ENCODE measurements at regions not wholly inside any gene's neighbourhood (a gene's known extent, or its start where the extent isn't known, plus 50 kb on each side); places are given as distances from the start of the nearest gene placed in this dataset.

DNA sequence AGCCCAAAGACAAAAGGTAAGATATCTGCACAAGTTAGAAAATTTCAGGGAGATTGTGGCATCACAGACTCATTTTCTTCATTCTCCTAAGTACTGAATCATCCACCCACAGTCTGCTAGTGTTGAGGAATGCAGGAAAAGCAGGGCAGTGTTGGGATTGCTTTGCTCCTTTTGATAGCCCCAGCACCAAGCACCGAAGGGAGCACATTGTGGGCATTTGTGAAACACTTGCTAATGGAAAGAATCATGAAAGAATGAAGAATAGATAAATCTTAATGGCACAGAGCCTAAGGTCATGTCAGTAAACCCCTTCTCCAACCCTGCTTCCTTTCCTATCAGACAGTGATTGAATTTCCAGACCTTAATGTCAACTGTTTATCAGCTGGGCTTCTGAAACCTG lies 103.1 kb upstream of the GPRIN3 start:
- intact Hi-C loops (cut with micrococcal nuclease), result no loop called here
- no peaks in the 10 kb centered on the region for H3K4me1 ChIP-seq (ENCODE audit: insufficient read depth, low read length)
- H3K27ac ChIP-seq (ENCODE audit: low read depth, low read length), result no peak overlapping the region
- H3K9me3 ChIP-seq (ENCODE audit: control insufficient read depth in 1 of 2, low read length in 2 of 2), result no peaks in the 10 kb centered on the region
- H3K27me3 ChIP-seq (ENCODE audit: insufficient read depth, low read length), result no peaks in the 10 kb centered on the region
- H3K4me3 ChIP-seq (ENCODE audit: low read length in 2 of 2), result no peak overlapping the region
- Mint-ChIP-seq H3K36me3 (no peaks in the 10 kb centered on the region), H3K9me3 (no peaks in the 10 kb centered on the region), H3K27ac (no peak overlapping the region), H3K27me3 (no peaks in the 10 kb centered on the region), H3K4me3 (no peak overlapping the region), H3K4me1 (peaks cover 0 to 2% (median under 1%) of the 10 kb centered on the region in 4 donors)
- ChIA-PET POLR2A (ENCODE audit: partially characterized antibody) (no interaction called here), CTCF (ENCODE audit: partially characterized antibody) (no interaction called here)
- no peak for DNase-seq
- no peaks in the 10 kb centered on the region for H3K36me3 ChIP-seq (ENCODE audit: insufficient read depth, low read length)

DNA sequence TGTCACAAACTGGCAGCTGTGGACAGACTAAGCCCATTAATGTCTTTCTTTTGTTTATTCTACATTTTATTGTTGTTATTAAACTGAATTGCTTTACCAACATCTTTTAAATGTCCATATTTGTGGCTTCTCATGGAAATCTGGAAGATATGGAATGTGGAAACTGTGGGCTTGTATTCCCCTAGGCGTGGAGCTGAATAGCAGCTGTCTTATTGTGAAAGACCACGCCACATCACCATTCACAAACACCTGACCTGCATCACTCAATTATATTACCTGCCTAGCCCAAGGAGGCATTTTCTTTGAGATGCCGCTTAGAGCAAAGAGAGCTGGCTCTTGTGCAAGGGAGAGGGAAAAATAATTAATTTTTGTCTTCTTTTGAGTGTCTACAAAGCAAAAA lies 96.9 kb upstream of the GPRIN3 start:
- Mint-ChIP-seq H3K27ac (no peak overlapping the region), H3K27me3 (no peaks in the 10 kb centered on the region), H3K9me3 (no peaks in the 10 kb centered on the region), H3K4me1 (no peaks in the 10 kb centered on the region), H3K36me3 (no peaks in the 10 kb centered on the region), H3K4me3 (no peak overlapping the region)
- ChIA-PET POLR2A (ENCODE audit: partially characterized antibody) (no interaction called here), CTCF (ENCODE audit: partially characterized antibody) (no interaction called here)
- Histone ChIP-seq H3K27me3 (ENCODE audit: insufficient read depth, low read length) (no peaks in the 10 kb centered on the region), H3K36me3 (ENCODE audit: insufficient read depth, low read length) (no peaks in the 10 kb centered on the region), H3K4me3 (ENCODE audit: low read length in 2 of 2) (no peak overlapping the region), H3K27ac (ENCODE audit: low read depth, low read length) (no peak overlapping the region), H3K9me3 (ENCODE audit: control insufficient read depth in 1 of 2, low read length in 2 of 2) (no peaks in the 10 kb centered on the region), H3K4me1 (ENCODE audit: insufficient read depth, low read length) (no peaks in the 10 kb centered on the region)
- intact Hi-C loops (cut with micrococcal nuclease), result no loop called here
- no peak for DNase-seq

DNA sequence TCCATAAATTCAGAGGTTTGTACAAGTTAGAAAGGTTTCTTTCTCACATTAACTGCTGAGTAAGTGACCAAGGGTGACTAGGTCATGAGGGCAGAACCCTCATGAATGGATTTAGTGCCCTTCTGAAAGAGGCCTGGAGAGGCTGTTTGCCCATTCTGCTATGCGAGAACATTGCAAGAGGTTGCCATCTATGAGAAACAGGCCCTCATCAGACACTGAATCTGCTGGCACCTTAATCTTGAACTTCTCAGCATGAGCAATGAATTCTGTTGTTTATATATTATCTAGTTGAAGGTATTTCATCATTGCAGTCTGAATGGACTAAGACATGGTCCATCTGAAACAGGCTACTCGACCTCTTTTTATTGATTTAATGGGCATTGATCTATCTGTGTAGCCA lies 96.2 kb upstream of the GPRIN3 start:
- H3K9me3 Mint-ChIP-seq, result no peaks in the 10 kb centered on the region
- H3K36me3 ChIP-seq (ENCODE audit: insufficient read depth, low read length), result no peaks in the 10 kb centered on the region
- no peaks in the 10 kb centered on the region for H3K27me3 Mint-ChIP-seq
- DNase-seq, result no peak
- no peaks in the 10 kb centered on the region for H3K4me1 ChIP-seq (ENCODE audit: insufficient read depth, low read length)
- H3K27ac ChIP-seq (ENCODE audit: low read depth, low read length), result no peak overlapping the region
- no peaks in the 10 kb centered on the region for H3K4me1 Mint-ChIP-seq
- H3K27ac Mint-ChIP-seq, result no peak overlapping the region
- no peaks in the 10 kb centered on the region for H3K27me3 ChIP-seq (ENCODE audit: insufficient read depth, low read length)
- H3K36me3 Mint-ChIP-seq, result no peaks in the 10 kb centered on the region
- no peaks in the 10 kb centered on the region for H3K9me3 ChIP-seq (ENCODE audit: control insufficient read depth in 1 of 2, low read length in 2 of 2)
- ChIA-PET POLR2A (ENCODE audit: partially characterized antibody) (no interaction called here), CTCF (ENCODE audit: partially characterized antibody) (no interaction called here)
- H3K4me3 ChIP-seq (ENCODE audit: low read length in 2 of 2), result no peak overlapping the region
- no peak overlapping the region for H3K4me3 Mint-ChIP-seq
- intact Hi-C loops (cut with micrococcal nuclease), result no loop called here

DNA sequence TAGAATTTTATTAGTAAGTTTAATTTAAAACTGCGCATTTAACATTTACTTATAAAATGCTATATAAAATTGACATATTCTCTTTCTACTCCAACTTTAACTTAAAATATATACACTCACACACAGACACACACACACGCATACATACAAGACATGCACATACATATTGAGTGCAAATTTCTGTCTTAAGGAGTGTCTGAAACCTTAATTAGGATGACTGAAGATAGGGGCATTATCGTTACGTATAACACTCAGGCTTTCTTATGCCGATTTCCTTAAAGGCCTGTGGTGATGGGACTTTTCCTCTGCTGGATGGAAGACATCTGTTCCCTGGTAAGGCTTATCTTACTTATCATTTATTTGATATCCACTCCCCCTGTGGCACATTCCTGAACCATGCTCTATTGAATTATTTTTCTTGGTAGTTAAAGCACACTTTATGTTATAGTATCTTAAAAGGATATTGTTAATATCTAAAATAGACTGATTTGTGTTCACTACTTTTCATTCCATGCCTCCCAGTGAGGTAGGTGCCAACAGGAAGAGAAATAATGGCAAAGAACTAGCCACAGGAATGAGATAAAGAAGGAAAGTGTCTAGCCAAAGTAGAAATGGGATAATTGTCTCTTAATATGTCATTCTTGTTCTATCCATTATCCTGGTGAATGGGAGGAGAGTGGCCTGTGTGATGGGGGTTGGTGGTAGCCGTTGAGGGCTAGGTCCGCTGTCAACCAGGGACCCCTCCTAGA lies 92.9 kb upstream of the GPRIN3 start:
- CTCF ChIA-PET (ENCODE audit: partially characterized antibody), result no interaction called here

DNA sequence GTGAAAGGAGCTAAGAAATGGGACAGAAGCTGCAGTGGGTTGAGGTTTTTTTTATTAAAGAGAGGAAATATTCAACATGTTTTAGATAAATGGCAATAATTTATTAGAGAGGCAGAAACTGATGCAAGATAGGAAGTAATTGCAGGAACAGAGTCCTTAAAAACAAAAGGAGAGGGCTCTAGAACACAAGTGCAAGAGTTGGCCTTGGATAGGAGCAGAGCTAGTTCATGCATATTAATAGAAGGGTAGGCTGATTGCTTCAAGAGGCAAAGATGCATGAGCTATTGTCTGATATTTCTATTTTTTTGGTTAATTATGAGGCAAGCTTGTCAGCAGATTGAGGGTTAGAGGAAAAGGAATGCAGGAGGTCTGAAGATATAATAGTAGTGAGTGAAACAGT lies 91.0 kb upstream of the GPRIN3 start:
- Histone ChIP-seq H3K36me3 (ENCODE audit: insufficient read depth, low read length) (no peaks in the 10 kb centered on the region), H3K9me3 (ENCODE audit: control insufficient read depth in 1 of 2, low read length in 2 of 2) (no peaks in the 10 kb centered on the region), H3K4me3 (ENCODE audit: low read length in 2 of 2) (no peak overlapping the region), H3K27me3 (ENCODE audit: insufficient read depth, low read length) (no peaks in the 10 kb centered on the region), H3K27ac (ENCODE audit: low read depth, low read length) (no peak overlapping the region), H3K4me1 (ENCODE audit: insufficient read depth, low read length) (no peaks in the 10 kb centered on the region)
- no peak for DNase-seq
- intact Hi-C loops (cut with micrococcal nuclease), result no loop called here
- H3K4me1 Mint-ChIP-seq, result no peaks in the 10 kb centered on the region
- H3K4me3 Mint-ChIP-seq, result no peak overlapping the region
- CTCF ChIA-PET (ENCODE audit: partially characterized antibody), result interaction anchor here (0.7 to 1.8 kb wide), 4 partner anchors 10 to 172 kb away, joined by 3 to 4 read pairs (median 3); no protein-coding TSS in a partner anchor
- H3K9me3 Mint-ChIP-seq, result peaks cover 0 to 6% (median under 1%) of the 10 kb centered on the region in 8 donors
- H3K27ac Mint-ChIP-seq, result no peak overlapping the region
- H3K27me3 Mint-ChIP-seq, result no peaks in the 10 kb centered on the region
- no peaks in the 10 kb centered on the region for H3K36me3 Mint-ChIP-seq
- POLR2A ChIA-PET (ENCODE audit: partially characterized antibody), result interaction anchor here (0.9 kb wide), 1 partner anchor 114 kb away, joined by 3 read pairs; no protein-coding TSS in a partner anchor

More for the DNA sequence above, 92.9 kb upstream of the GPRIN3 start:
- Histone ChIP-seq H3K4me1 (ENCODE audit: insufficient read depth, low read length) (no peaks in the 10 kb centered on the region), H3K36me3 (ENCODE audit: insufficient read depth, low read length) (no peaks in the 10 kb centered on the region), H3K9me3 (ENCODE audit: control insufficient read depth in 1 of 2, low read length in 2 of 2) (no peaks in the 10 kb centered on the region), H3K27ac (ENCODE audit: low read depth, low read length) (no peak overlapping the region), H3K4me3 (ENCODE audit: low read length in 2 of 2) (no peak overlapping the region), H3K27me3 (ENCODE audit: insufficient read depth, low read length) (no peaks in the 10 kb centered on the region)
- Mint-ChIP-seq H3K27ac (no peak overlapping the region), H3K27me3 (no peaks in the 10 kb centered on the region), H3K36me3 (no peaks in the 10 kb centered on the region), H3K9me3 (no peaks in the 10 kb centered on the region), H3K4me1 (no peaks in the 10 kb centered on the region), H3K4me3 (no peak overlapping the region)
- POLR2A ChIA-PET (ENCODE audit: partially characterized antibody), result no interaction called here
- DNase-seq, result no peak
- intact Hi-C loops (cut with micrococcal nuclease), result no loop called here

DNA sequence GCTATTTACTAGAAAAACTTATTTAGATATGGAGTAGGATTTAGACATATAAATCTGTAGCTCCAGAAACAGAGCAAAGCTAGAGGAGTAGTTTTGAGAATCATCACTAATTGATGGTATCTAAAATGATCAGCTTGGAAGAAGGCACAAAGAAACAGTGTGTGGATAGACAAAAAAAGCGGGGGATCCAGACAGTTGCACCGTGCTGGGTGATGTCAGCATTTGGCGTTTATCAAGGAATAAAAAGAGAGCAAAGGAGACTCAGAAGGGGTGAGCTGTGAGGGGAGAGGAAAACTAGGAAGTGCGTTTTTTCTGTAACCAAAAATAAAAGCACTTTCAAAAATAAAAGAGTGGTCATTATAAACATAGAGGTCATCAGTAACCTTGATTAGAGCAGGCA lies 90.5 kb upstream of the GPRIN3 start:
- H3K4me3 Mint-ChIP-seq, result no peak overlapping the region
- H3K4me1 ChIP-seq (ENCODE audit: insufficient read depth, low read length), result no peaks in the 10 kb centered on the region
- H3K9me3 Mint-ChIP-seq, result peaks cover 0 to 6% (median under 1%) of the 10 kb centered on the region in 8 donors
- H3K4me1 Mint-ChIP-seq, result no peaks in the 10 kb centered on the region
- H3K9me3 ChIP-seq (ENCODE audit: control insufficient read depth in 1 of 2, low read length in 2 of 2), result no peaks in the 10 kb centered on the region
- CTCF ChIA-PET (ENCODE audit: partially characterized antibody), result interaction anchor here (1.3 to 1.8 kb wide), 2 partner anchors 81 to 172 kb away, joined by 3 read pairs; no protein-coding TSS in a partner anchor
- DNase-seq, result no peak
- H3K36me3 Mint-ChIP-seq, result no peaks in the 10 kb centered on the region
- intact Hi-C loops (cut with micrococcal nuclease), result no loop called here
- POLR2A ChIA-PET (ENCODE audit: partially characterized antibody), result interaction anchor here (0.7 to 0.9 kb wide), 2 partner anchors 114 to 153 kb away, joined by 3 read pairs; no protein-coding TSS in a partner anchor
- H3K27me3 Mint-ChIP-seq, result no peaks in the 10 kb centered on the region
- no peak overlapping the region for H3K4me3 ChIP-seq (ENCODE audit: low read length in 2 of 2)
- no peak overlapping the region for H3K27ac Mint-ChIP-seq
- H3K27ac ChIP-seq (ENCODE audit: low read depth, low read length), result no peak overlapping the region
- no peaks in the 10 kb centered on the region for H3K27me3 ChIP-seq (ENCODE audit: insufficient read depth, low read length)
- H3K36me3 ChIP-seq (ENCODE audit: insufficient read depth, low read length), result no peaks in the 10 kb centered on the region

DNA sequence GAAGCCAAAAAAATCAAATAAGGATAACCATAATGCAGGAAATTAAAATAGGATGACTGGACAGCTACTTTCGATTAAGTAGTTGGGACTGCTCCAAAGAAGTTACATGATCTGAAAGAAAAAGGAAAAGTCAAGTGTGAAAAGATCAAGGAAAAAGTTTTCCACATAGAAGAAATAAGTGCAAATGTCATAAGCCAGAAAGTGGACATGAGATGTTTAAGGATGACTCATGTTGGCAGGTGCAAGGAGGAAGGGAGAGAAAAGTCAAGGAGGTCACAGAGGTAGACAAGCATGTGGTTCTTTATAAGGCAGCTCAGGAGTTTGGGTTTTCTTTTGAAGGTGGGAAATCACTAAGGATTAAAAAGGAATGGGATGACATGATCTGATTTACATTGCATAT lies 89.8 kb upstream of the GPRIN3 start:
- H3K9me3 ChIP-seq (ENCODE audit: control insufficient read depth in 1 of 2, low read length in 2 of 2), result no peaks in the 10 kb centered on the region
- H3K27ac ChIP-seq (ENCODE audit: low read depth, low read length), result no peak overlapping the region
- intact Hi-C loops (cut with micrococcal nuclease), result no loop called here
- H3K36me3 Mint-ChIP-seq, result no peaks in the 10 kb centered on the region
- no peak for DNase-seq
- H3K4me1 ChIP-seq (ENCODE audit: insufficient read depth, low read length), result no peaks in the 10 kb centered on the region
- H3K36me3 ChIP-seq (ENCODE audit: insufficient read depth, low read length), result no peaks in the 10 kb centered on the region
- no peaks in the 10 kb centered on the region for H3K27me3 Mint-ChIP-seq
- no peaks in the 10 kb centered on the region for H3K27me3 ChIP-seq (ENCODE audit: insufficient read depth, low read length)
- CTCF ChIA-PET (ENCODE audit: partially characterized antibody), result interaction anchor here (0.5 to 1.8 kb wide), 3 partner anchors 80 to 1996 kb away, joined by 3 read pairs; no protein-coding TSS in a partner anchor
- POLR2A ChIA-PET (ENCODE audit: partially characterized antibody), result no interaction called here
- no peaks in the 10 kb centered on the region for H3K4me1 Mint-ChIP-seq
- H3K27ac Mint-ChIP-seq, result no peak overlapping the region
- H3K4me3 ChIP-seq (ENCODE audit: low read length in 2 of 2), result no peak overlapping the region
- H3K9me3 Mint-ChIP-seq, result peaks cover 0 to 6% (median under 1%) of the 10 kb centered on the region in 8 donors
- no peak overlapping the region for H3K4me3 Mint-ChIP-seq
